ENCODE measurements at regions not wholly inside any gene's neighbourhood (a gene's known extent, or its start where the extent isn't known, plus 50 kb on each side); places are given as distances from the start of the nearest gene placed in this dataset.

DNA sequence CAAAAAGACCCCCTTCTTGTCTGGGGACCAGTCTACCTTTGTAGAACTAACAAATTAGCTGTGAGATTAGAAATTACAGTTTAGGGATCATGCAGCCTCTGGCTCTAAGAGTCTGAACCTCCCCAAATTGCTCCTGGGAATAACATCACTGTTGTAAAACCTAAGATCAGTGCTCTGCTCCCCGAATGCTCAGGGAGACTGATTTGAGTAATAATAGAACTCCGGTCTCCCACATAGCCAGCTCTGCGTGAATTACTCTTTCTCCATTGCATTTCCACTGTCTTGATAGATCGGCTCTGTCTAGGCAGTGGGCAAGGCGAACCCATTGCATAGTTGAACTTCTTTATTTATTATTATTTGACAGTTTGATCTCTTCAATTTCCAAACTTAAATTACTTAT lies 160.8 kb upstream of the VCX3A start:
- TF ChIP-seq, protein P1, sequence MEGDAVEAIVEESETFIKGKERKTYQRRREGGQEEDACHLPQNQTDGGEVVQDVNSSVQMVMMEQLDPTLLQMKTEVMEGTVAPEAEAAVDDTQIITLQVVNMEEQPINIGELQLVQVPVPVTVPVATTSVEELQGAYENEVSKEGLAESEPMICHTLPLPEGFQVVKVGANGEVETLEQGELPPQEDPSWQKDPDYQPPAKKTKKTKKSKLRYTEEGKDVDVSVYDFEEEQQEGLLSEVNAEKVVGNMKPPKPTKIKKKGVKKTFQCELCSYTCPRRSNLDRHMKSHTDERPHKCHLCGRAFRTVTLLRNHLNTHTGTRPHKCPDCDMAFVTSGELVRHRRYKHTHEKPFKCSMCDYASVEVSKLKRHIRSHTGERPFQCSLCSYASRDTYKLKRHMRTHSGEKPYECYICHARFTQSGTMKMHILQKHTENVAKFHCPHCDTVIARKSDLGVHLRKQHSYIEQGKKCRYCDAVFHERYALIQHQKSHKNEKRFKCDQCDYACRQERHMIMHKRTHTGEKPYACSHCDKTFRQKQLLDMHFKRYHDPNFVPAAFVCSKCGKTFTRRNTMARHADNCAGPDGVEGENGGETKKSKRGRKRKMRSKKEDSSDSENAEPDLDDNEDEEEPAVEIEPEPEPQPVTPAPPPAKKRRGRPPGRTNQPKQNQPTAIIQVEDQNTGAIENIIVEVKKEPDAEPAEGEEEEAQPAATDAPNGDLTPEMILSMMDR (IDR thresholded peaks at IDR 0.05 in 8 of 11, conservative IDR thresholded peaks at IDR 0.05 in 3 of 11) = no peak
- TF ChIP-seq POLR2AphosphoS5 (IDR thresholded peaks at IDR 0.05) = no peak
